Stomach (tissue), 4 donors: ENCODE measurements at regions not wholly inside any gene's neighbourhood (a gene's known extent, or its start where the extent isn't known, plus 50 kb on each side); places are given as distances from the start of the nearest gene placed in this dataset.

Experiments
- CTCF ChIP-seq, 7 experiments: fragments of 450-650 bp in 4 of 7; fragments of 200-600 bp in 3 of 7; sonication (generic) in 3 of 7; IDR thresholded peaks; one replicate each; pipeline ENCODE4 v1.5.1; 2016 to 2019; ENCODE audit warnings: antibody characterized with exemption in 7 of 7, control low read depth in 2 of 7, mild to moderate bottlenecking in 1 of 7
- POLR2A ChIP-seq, 4 donors: fragments of 450-650 bp; IDR thresholded peaks; one replicate each; pipeline ENCODE4 v1.6.1; 2016; ENCODE audit warnings: antibody characterized with exemption in 4 of 4, control low read depth in 2 of 4, mild to moderate bottlenecking in 1 of 4, moderate library complexity in 1 of 4

DNA sequence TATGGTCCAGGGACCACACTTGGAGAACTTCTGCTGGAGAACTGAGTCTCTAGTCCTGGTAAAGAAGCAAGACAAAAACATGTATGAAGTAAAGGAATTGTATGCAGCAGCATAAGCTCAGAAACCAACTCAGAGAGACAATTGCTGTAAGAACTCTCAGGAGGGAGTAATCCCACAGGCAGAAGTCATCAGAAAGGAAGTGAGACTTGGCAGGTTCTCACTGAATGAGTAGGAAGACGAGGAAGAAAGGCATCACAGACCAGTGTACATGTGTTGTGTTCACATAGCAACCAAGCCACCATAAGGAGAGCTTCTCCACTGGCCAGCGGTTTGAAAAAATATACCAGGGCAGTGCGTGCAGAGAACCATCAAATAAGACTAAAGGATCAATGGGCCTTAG is 57.9 kb upstream of the FST start:
- TF ChIP-seq POLR2A (IDR thresholded peaks at IDR 0.05): no peak
- no peak for TF ChIP-seq CTCF (IDR thresholded peaks at IDR 0.05)
